ENCODE measurements at regions not wholly inside any gene's neighbourhood (a gene's known extent, or its start where the extent isn't known, plus 50 kb on each side); places are given as distances from the start of the nearest gene placed in this dataset.

- Histone ChIP-seq H3K4me2 (ENCODE audit: low read length) (no peak overlapping the region), H3K36me3 (ENCODE audit: insufficient read depth, low read length) (no peaks in the 10 kb centered on the region), H3K9me2 (ENCODE audit: low read depth, low read length) (no peaks in the 10 kb centered on the region), H3K27me3 (ENCODE audit: insufficient read depth, low read length) (peaks cover 11% of the 10 kb centered on the region), H3F3A (ENCODE audit: insufficient read depth, low read length) (no peaks in the 10 kb centered on the region), H3K9ac (ENCODE audit: low read length) (no peak overlapping the region), H3K27ac (ENCODE audit: low read depth, low read length, poor library complexity, severe bottlenecking) (no peak overlapping the region), H2AFZ (ENCODE audit: low read length) (no peak overlapping the region), H3K79me2 (ENCODE audit: insufficient read depth, low read length) (no peaks in the 10 kb centered on the region), H3K9me3 (ENCODE audit: low read length) (no peaks in the 10 kb centered on the region), H3K4me3 (ENCODE audit: low read depth, low read length, poor library complexity, severe bottlenecking) (no peak overlapping the region), H4K20me1 (ENCODE audit: insufficient read depth, low read length) (no peaks in the 10 kb centered on the region), H3K4me1 (ENCODE audit: insufficient read depth, low read length, severe bottlenecking) (peaks cover 11% of the 10 kb centered on the region)
- TF ChIP-seq, protein P1, sequence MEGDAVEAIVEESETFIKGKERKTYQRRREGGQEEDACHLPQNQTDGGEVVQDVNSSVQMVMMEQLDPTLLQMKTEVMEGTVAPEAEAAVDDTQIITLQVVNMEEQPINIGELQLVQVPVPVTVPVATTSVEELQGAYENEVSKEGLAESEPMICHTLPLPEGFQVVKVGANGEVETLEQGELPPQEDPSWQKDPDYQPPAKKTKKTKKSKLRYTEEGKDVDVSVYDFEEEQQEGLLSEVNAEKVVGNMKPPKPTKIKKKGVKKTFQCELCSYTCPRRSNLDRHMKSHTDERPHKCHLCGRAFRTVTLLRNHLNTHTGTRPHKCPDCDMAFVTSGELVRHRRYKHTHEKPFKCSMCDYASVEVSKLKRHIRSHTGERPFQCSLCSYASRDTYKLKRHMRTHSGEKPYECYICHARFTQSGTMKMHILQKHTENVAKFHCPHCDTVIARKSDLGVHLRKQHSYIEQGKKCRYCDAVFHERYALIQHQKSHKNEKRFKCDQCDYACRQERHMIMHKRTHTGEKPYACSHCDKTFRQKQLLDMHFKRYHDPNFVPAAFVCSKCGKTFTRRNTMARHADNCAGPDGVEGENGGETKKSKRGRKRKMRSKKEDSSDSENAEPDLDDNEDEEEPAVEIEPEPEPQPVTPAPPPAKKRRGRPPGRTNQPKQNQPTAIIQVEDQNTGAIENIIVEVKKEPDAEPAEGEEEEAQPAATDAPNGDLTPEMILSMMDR (IDR thresholded peaks at IDR 0.05; ENCODE audit: low read length): no peak
- no peak for TF ChIP-seq EZH2 (IDR thresholded peaks at IDR 0.05; ENCODE audit: borderline replicate concordance, low read length)
Observed at GRCh38 chr11:64445651-64446050, 86.7 kb downstream of the RPS6KA4 start.

- Histone ChIP-seq H3K4me2 (ENCODE audit: low read length) (no peak overlapping the region), H3K27ac (ENCODE audit: low read depth, low read length, poor library complexity, severe bottlenecking) (no peak overlapping the region), H3K4me3 (ENCODE audit: low read depth, low read length, poor library complexity, severe bottlenecking) (no peak overlapping the region), H3K9me3 (ENCODE audit: low read length) (no peaks in the 10 kb centered on the region), H3K27me3 (ENCODE audit: insufficient read depth, low read length) (peaks cover 16% of the 10 kb centered on the region), H3K4me1 (ENCODE audit: insufficient read depth, low read length, severe bottlenecking) (peaks cover 11% of the 10 kb centered on the region), H3K9ac (ENCODE audit: low read length) (no peak overlapping the region), H3K9me2 (ENCODE audit: low read depth, low read length) (no peaks in the 10 kb centered on the region), H3K36me3 (ENCODE audit: insufficient read depth, low read length) (no peaks in the 10 kb centered on the region), H2AFZ (ENCODE audit: low read length) (no peak overlapping the region), H3F3A (ENCODE audit: insufficient read depth, low read length) (no peaks in the 10 kb centered on the region), H3K79me2 (ENCODE audit: insufficient read depth, low read length) (no peaks in the 10 kb centered on the region), H4K20me1 (ENCODE audit: insufficient read depth, low read length) (no peaks in the 10 kb centered on the region)
- TF ChIP-seq, protein P1 (IDR thresholded peaks at IDR 0.05; ENCODE audit: low read length): no peak
- TF ChIP-seq EZH2 (IDR thresholded peaks at IDR 0.05; ENCODE audit: borderline replicate concordance, low read length): no peak
Observed at GRCh38 chr11:64447831-64448598, 89.1 kb downstream of the RPS6KA4 start.

GRCh38 chr11:64448599-64449380 is 89.8 kb downstream of the RPS6KA4 start:
- Histone ChIP-seq H3K27ac (ENCODE audit: low read depth, low read length, poor library complexity, severe bottlenecking) (no peak overlapping the region), H3K4me3 (ENCODE audit: low read depth, low read length, poor library complexity, severe bottlenecking) (peak overlapping the region; percentile 25), H2AFZ (ENCODE audit: low read length) (no peak overlapping the region)

More at GRCh38 chr11:64448599-64449380, 89.8 kb downstream of the RPS6KA4 start:
- H3K9ac ChIP-seq (ENCODE audit: low read length): no peak overlapping the region
- no peaks in the 10 kb centered on the region for H3F3A ChIP-seq (ENCODE audit: insufficient read depth, low read length)
- no peaks in the 10 kb centered on the region for H4K20me1 ChIP-seq (ENCODE audit: insufficient read depth, low read length)
- H3K36me3 ChIP-seq (ENCODE audit: insufficient read depth, low read length): no peaks in the 10 kb centered on the region
- peaks cover 11% of the 10 kb centered on the region for H3K4me1 ChIP-seq (ENCODE audit: insufficient read depth, low read length, severe bottlenecking)
- H3K9me2 ChIP-seq (ENCODE audit: low read depth, low read length): no peaks in the 10 kb centered on the region
- peaks cover 16% of the 10 kb centered on the region for H3K27me3 ChIP-seq (ENCODE audit: insufficient read depth, low read length)
- TF ChIP-seq, protein P1 (IDR thresholded peaks at IDR 0.05; ENCODE audit: low read length): peak; percentile 74
- no peak for TF ChIP-seq EZH2 (IDR thresholded peaks at IDR 0.05; ENCODE audit: borderline replicate concordance, low read length)
- no peaks in the 10 kb centered on the region for H3K9me3 ChIP-seq (ENCODE audit: low read length)
- no peaks in the 10 kb centered on the region for H3K79me2 ChIP-seq (ENCODE audit: insufficient read depth, low read length)
- peak overlapping the region; percentile 37; the same call in 1 of the 2 replicates for H3K4me2 ChIP-seq (ENCODE audit: low read length)
